LNCAP (cell line): ENCODE measurements at regions not wholly inside any gene's neighbourhood (a gene's known extent, or its start where the extent isn't known, plus 50 kb on each side); places are given as distances from the start of the nearest gene placed in this dataset.

Experiments
- CTCF ChIP-seq: fragments of 450-650 bp; IDR thresholded peaks from 2 replicates; pipeline ENCODE4 v1.5.1; 2017; ENCODE audit warnings: mild to moderate bottlenecking

DNA sequence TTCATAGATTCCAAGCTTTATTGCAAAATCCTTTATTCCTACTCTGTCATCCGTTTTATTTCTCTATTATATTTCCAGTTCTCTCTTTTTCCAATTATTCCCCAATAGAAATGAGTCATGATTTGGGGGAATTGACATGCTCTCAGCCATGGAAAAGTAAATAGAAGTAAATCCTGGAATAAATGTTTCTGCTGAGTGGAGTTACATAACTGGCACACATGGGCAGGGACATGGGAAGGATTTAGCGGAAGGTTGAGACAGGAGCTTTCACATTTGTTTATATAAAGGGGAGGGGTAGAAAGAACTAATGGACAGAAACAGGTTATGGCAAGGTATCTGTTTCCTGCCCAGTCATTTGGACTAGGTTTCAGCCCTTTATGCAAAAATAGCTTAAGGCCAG is 221.6 kb downstream of the PLOD2 start:
- TF ChIP-seq CTCF, result no peak

GRCh38 chr3:145942052-145942451 is 218.9 kb downstream of the PLOD2 start:
- TF ChIP-seq CTCF, result no peak

DNA sequence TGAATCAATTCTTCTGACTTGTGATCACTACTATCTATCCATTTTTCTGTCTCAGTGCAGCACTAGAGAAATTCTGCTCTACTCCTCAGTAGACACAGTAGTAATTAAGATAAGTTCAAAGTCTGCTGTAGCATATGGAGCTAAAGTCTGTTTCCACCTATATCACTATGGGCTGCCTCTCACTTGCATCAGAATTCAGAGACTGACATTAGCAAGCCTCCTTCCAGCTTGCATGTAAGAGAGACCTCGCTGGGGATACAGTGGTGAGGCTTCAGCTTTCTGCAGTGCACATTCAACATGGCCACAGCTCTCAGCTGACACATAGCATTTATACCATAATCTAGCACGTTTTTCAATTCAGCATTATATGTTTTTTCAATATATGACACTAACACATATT is 217.0 kb downstream of the PLOD2 start:
- TF ChIP-seq CTCF, result no peak

GRCh38 chr3:145951441-145951840 is 209.5 kb downstream of the PLOD2 start:
- no peak for TF ChIP-seq CTCF

- no peak for TF ChIP-seq CTCF
Observed at GRCh38 chr3:145952536-145952935, 208.4 kb downstream of the PLOD2 start.

DNA sequence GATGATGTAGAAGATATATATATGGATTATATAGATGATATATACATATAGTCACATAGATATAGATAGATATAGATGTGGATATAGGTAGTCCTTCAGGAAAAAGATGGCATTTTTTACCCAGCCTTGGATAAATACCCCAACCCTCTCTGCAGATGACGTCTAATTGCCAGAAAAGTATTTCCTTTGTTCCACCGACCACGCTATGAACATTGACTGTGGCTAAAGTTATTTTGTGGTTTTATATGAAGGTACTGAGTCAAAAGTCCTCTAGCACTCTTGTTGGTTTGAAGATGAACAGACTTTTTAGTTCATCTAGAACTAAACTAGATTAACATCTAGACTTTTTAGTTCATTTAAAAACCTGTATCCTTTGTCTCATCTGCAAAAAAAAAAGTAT is 207.7 kb downstream of the PLOD2 start:
- TF ChIP-seq CTCF, result no peak

GRCh38 chr3:145959457-145960088 is 201.4 kb downstream of the PLOD2 start:
- no peak for TF ChIP-seq CTCF

DNA sequence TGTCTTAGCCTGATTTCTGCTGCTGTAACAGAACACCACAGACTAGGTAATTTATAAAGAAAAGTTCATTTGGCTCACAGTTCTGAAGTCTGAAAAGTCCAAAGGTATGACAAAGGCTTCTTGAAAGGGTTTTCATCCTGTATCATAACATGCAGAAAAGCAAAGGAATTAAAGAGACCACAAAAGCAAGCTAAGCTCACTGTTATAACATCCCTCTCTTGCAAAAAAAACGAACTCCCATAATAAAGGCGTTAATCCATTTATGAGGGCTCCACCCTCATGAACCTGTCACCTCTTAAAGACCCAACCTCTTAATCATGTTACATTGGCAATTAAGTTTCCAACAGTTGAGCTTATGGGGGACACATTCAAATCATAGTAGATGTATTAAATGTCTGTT is 197.9 kb downstream of the PLOD2 start:
- TF ChIP-seq CTCF, result no peak
